Fibroblast of the aortic adventitia (primary cell): ENCODE measurements at regions not wholly inside any gene's neighbourhood (a gene's known extent, or its start where the extent isn't known, plus 50 kb on each side); places are given as distances from the start of the nearest gene placed in this dataset.
"Not testable (repeated sequence)": the region's sequence is repeated elsewhere in the genome, so short reads cannot be mapped to it uniquely, and the experiment has no call there.

Source experiments
- DNase-seq: peaks from one replicate; pipeline ENCODE4 v3.0.0-alpha.2; 2010; ENCODE audit warnings: low read depth
- H3K4me3 ChIP-seq: 2 replicates; pipeline ENCODE4 v1.5.1; 2011; ENCODE audit warnings: low read depth, mild to moderate bottlenecking, control low read depth, low read length, moderate library complexity
- CTCF ChIP-seq: IDR thresholded peaks from 2 replicates; pipeline ENCODE4 v1.5.1; 2011; ENCODE audit warnings: mild to moderate bottlenecking, low read length, control low read depth, inconsistent platforms; ENCODE audit not compliant: insufficient read depth

- TF ChIP-seq CTCF: no peak
- H3K4me3 ChIP-seq: no peak overlapping the region
- DNase-seq: no peak
Observed at GRCh38 chr5:13339093-13339492, 605.4 kb downstream of the DNAH5 start.

- not testable (repeated sequence) for DNase-seq, H3K4me3 ChIP-seq
Observed at GRCh38 chr5:13335026-13335425, 609.5 kb downstream of the DNAH5 start.

GRCh38 chr5:13331585-13331984 lies 612.9 kb downstream of the DNAH5 start:
- TF ChIP-seq CTCF: no peak
- DNase-seq: no peak
- H3K4me3 ChIP-seq: no peak overlapping the region

- H3K4me3 ChIP-seq: no peak overlapping the region
- TF ChIP-seq CTCF: no peak
- no peak for DNase-seq
Observed at GRCh38 chr5:13328316-13328715, 616.2 kb downstream of the DNAH5 start.

- DNase-seq: peak; percentile 17
- TF ChIP-seq CTCF: no peak
- no peak overlapping the region for H3K4me3 ChIP-seq
Observed at GRCh38 chr5:13325765-13326164, 618.7 kb downstream of the DNAH5 start.

- peak; percentile 2 for DNase-seq
- no peak for TF ChIP-seq CTCF
- H3K4me3 ChIP-seq: no peak overlapping the region
Observed at GRCh38 chr5:13322769-13323168, 621.7 kb downstream of the DNAH5 start.

- TF ChIP-seq CTCF: no peak
- no peak overlapping the region for H3K4me3 ChIP-seq
- DNase-seq: no peak
Observed at GRCh38 chr5:13317654-13318053, 626.8 kb downstream of the DNAH5 start.

- H3K4me3 ChIP-seq: no peak overlapping the region
- no peak for DNase-seq
- no peak for TF ChIP-seq CTCF
Observed at GRCh38 chr5:13316176-13316575, 628.3 kb downstream of the DNAH5 start.
